ES-I3 (cell line): ENCODE measurements at regions not wholly inside any gene's neighbourhood (a gene's known extent, or its start where the extent isn't known, plus 50 kb on each side); places are given as distances from the start of the nearest gene placed in this dataset.

Experiments used
- H3K36me3 ChIP-seq: 2 replicates; pipeline ENCODE4 v1.6.1; 2013; ENCODE audit warnings: mild to moderate bottlenecking, low read length, control low read depth, moderate library complexity; ENCODE audit not compliant: insufficient read depth
- H3K4me1 ChIP-seq: 2 replicates; pipeline ENCODE4 v1.6.1; 2013; ENCODE audit warnings: mild to moderate bottlenecking, control low read depth, low read length; ENCODE audit not compliant: insufficient read depth
- H3K9ac ChIP-seq: 2 replicates; pipeline ENCODE4 v1.6.1; 2013; ENCODE audit warnings: low read depth, mild to moderate bottlenecking, low read length, moderate library complexity
- H3K9me3 ChIP-seq: 2 replicates; pipeline ENCODE4 v1.6.1; 2013; ENCODE audit warnings: mild to moderate bottlenecking, low read length, moderate library complexity; ENCODE audit not compliant: control insufficient read depth, insufficient read depth

- no peaks in the 10 kb centered on the region for H3K36me3 ChIP-seq
- H3K9ac ChIP-seq = no peak overlapping the region
- no peaks in the 10 kb centered on the region for H3K9me3 ChIP-seq
- H3K4me1 ChIP-seq = no peaks in the 10 kb centered on the region
These were observed 424.7 kb downstream of the IRS2 start for GRCh38 chr13:109361562-109362289.

- Histone ChIP-seq H3K9ac (no peak overlapping the region), H3K4me1 (no peaks in the 10 kb centered on the region), H3K36me3 (no peaks in the 10 kb centered on the region), H3K9me3 (no peaks in the 10 kb centered on the region)
These were observed 428.5 kb downstream of the IRS2 start for GRCh38 chr13:109357751-109358471.

- Histone ChIP-seq H3K36me3 (no peaks in the 10 kb centered on the region), H3K9ac (no peak overlapping the region), H3K9me3 (no peaks in the 10 kb centered on the region), H3K4me1 (no peaks in the 10 kb centered on the region)
These were observed 430.4 kb downstream of the IRS2 start for GRCh38 chr13:109355875-109356434.

GRCh38 chr13:109355166-109355565 is 431.2 kb downstream of the IRS2 start:
- Histone ChIP-seq H3K36me3 (no peaks in the 10 kb centered on the region; the same call in 1 of the 2 replicates), H3K9ac (no peak overlapping the region), H3K4me1 (no peaks in the 10 kb centered on the region), H3K9me3 (no peaks in the 10 kb centered on the region)

- no peaks in the 10 kb centered on the region for H3K4me1 ChIP-seq
- H3K36me3 ChIP-seq = no peaks in the 10 kb centered on the region; the same call in 1 of the 2 replicates
- no peaks in the 10 kb centered on the region for H3K9me3 ChIP-seq
- H3K9ac ChIP-seq = no peak overlapping the region
These were observed 435.1 kb downstream of the IRS2 start for GRCh38 chr13:109351236-109351635.

- no peaks in the 10 kb centered on the region for H3K4me1 ChIP-seq
- no peaks in the 10 kb centered on the region for H3K9me3 ChIP-seq
- H3K36me3 ChIP-seq = no peaks in the 10 kb centered on the region; the same call in 1 of the 2 replicates
- H3K9ac ChIP-seq = no peak overlapping the region
These were observed 437.7 kb downstream of the IRS2 start for GRCh38 chr13:109348519-109349258.

GRCh38 chr13:109346060-109346459 is 440.3 kb downstream of the IRS2 start:
- Histone ChIP-seq H3K9ac (no peak overlapping the region), H3K9me3 (no peaks in the 10 kb centered on the region), H3K36me3 (no peaks in the 10 kb centered on the region; the same call in 1 of the 2 replicates), H3K4me1 (no peaks in the 10 kb centered on the region)

GRCh38 chr13:109345433-109345941 is 440.9 kb downstream of the IRS2 start:
- no peaks in the 10 kb centered on the region for H3K4me1 ChIP-seq

GRCh38 chr13:109344552-109345157 is 441.7 kb downstream of the IRS2 start:
- Histone ChIP-seq H3K9ac (no peak overlapping the region), H3K36me3 (no peaks in the 10 kb centered on the region), H3K4me1 (no peaks in the 10 kb centered on the region)

More at GRCh38 chr13:109345433-109345941, 440.9 kb downstream of the IRS2 start:
- H3K36me3 ChIP-seq = no peaks in the 10 kb centered on the region; the same call in 1 of the 2 replicates
- no peak overlapping the region for H3K9ac ChIP-seq
- H3K9me3 ChIP-seq = no peaks in the 10 kb centered on the region

GRCh38 chr13:109336730-109337129 is 449.7 kb downstream of the IRS2 start:
- peaks cover 4% of the 10 kb centered on the region; the same call in 1 of the 2 replicates for H3K4me1 ChIP-seq
- H3K9ac ChIP-seq = no peak overlapping the region
- no peaks in the 10 kb centered on the region for H3K9me3 ChIP-seq
- H3K36me3 ChIP-seq = no peaks in the 10 kb centered on the region

More at GRCh38 chr13:109344552-109345157, 441.7 kb downstream of the IRS2 start:
- no peaks in the 10 kb centered on the region for H3K9me3 ChIP-seq

- Histone ChIP-seq H3K9me3 (no peaks in the 10 kb centered on the region), H3K4me1 (peaks cover 4% of the 10 kb centered on the region; the same call in 1 of the 2 replicates), H3K9ac (no peak overlapping the region), H3K36me3 (no peaks in the 10 kb centered on the region)
These were observed 452.3 kb downstream of the IRS2 start for GRCh38 chr13:109333893-109334651.

GRCh38 chr13:109332506-109333499 is 453.6 kb downstream of the IRS2 start:
- peaks cover 4% of the 10 kb centered on the region; the same call in 1 of the 2 replicates for H3K4me1 ChIP-seq
- H3K9me3 ChIP-seq = no peaks in the 10 kb centered on the region
- no peaks in the 10 kb centered on the region for H3K36me3 ChIP-seq
- no peak overlapping the region for H3K9ac ChIP-seq
